GM19463 (cell line): ENCODE measurements at regions not wholly inside any gene's neighbourhood (a gene's known extent, or its start where the extent isn't known, plus 50 kb on each side); places are given as distances from the start of the nearest gene placed in this dataset.

Experiments used
- ATAC-seq: cut with Tn5 transposase; IDR thresholded peaks from one replicate; pipeline ENCODE4 v1.9.1; 2021; ENCODE audit warnings: mild to moderate bottlenecking, moderate library complexity; ENCODE audit not compliant: unreplicated experiment

GRCh38 chr6:168837254-168838036 lies 396.5 kb downstream of the SMOC2 start:
- ATAC-seq, result no peak

- ATAC-seq, result no peak
These were observed 395.0 kb downstream of the SMOC2 start for GRCh38 chr6:168835991-168836390.

- no peak for ATAC-seq
These were observed 393.8 kb downstream of the SMOC2 start for GRCh38 chr6:168834801-168835200.

GRCh38 chr6:168834042-168834587 lies 393.1 kb downstream of the SMOC2 start:
- ATAC-seq, result no peak

- ATAC-seq, result no peak
These were observed 387.8 kb downstream of the SMOC2 start for GRCh38 chr6:168828800-168829199.

GRCh38 chr6:168828035-168828434 lies 387.1 kb downstream of the SMOC2 start:
- ATAC-seq, result no peak

- no peak for ATAC-seq
These were observed 386.5 kb downstream of the SMOC2 start for GRCh38 chr6:168827586-168827871.

GRCh38 chr6:168826726-168827585 lies 386.0 kb downstream of the SMOC2 start:
- ATAC-seq, result no peak

GRCh38 chr6:168826078-168826390 lies 385.1 kb downstream of the SMOC2 start:
- ATAC-seq, result no peak

GRCh38 chr6:168825226-168826077 lies 384.5 kb downstream of the SMOC2 start:
- no peak for ATAC-seq

- ATAC-seq, result no peak
These were observed 382.6 kb downstream of the SMOC2 start for GRCh38 chr6:168823397-168824212.

- ATAC-seq, result no peak
These were observed 381.4 kb downstream of the SMOC2 start for GRCh38 chr6:168822376-168822775.

- no peak for ATAC-seq
These were observed 378.6 kb downstream of the SMOC2 start for GRCh38 chr6:168819546-168819945.

- no peak for ATAC-seq
These were observed 376.7 kb downstream of the SMOC2 start for GRCh38 chr6:168817558-168818159.

GRCh38 chr6:168815229-168815628 lies 374.2 kb downstream of the SMOC2 start:
- ATAC-seq, result no peak

GRCh38 chr6:168808232-168808631 lies 367.2 kb downstream of the SMOC2 start:
- ATAC-seq, result no peak

GRCh38 chr6:168804331-168804730 lies 363.3 kb downstream of the SMOC2 start:
- ATAC-seq, result no peak

- no peak for ATAC-seq
These were observed 362.9 kb downstream of the SMOC2 start for GRCh38 chr6:168803874-168804273.

GRCh38 chr6:168799067-168799466 lies 358.1 kb downstream of the SMOC2 start:
- no peak for ATAC-seq

- no peak for ATAC-seq
These were observed 355.1 kb downstream of the SMOC2 start for GRCh38 chr6:168796106-168796505.
